ENCODE measurements at regions not wholly inside any gene's neighbourhood (a gene's known extent, or its start where the extent isn't known, plus 50 kb on each side); places are given as distances from the start of the nearest gene placed in this dataset.

DNA sequence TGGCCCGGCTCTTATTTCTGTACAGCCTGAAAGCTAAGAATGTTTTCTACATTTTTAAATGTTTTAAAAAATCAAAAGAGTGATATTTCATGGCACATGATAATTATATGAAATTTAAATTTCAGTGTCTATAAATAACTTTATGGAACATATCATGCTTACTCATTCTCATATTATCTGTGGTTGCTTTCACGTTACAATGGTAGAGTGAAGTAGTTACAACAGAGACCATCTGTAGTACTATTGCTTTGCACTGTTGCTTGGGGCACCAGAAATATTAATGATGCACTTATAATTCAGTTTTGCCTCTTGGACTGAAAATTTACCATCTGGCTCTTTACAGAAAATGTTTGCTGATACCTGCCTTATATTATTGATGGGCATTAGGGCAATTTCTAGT is 481.6 kb downstream of the PLPP3 start:
- Histone ChIP-seq H3K9me3 (no peaks in the 10 kb centered on the region), H3K4me1 (no peaks in the 10 kb centered on the region), H3K4me2 (no peak overlapping the region), H3K27ac (no peak overlapping the region), H3K4me3 (no peak overlapping the region)
- 65% methylated on average over 2 of the region's 2 CpGs for whole genome bisulfite sequencing (ENCODE audit: missing lambda C conversion rate)
- ChIA-PET POLR2A (no interaction called here), CTCF (interaction anchor here (1.6 kb wide), 1 partner anchor 38 kb away, joined by 3 read pairs; no protein-coding TSS in a partner anchor)
- TF ChIP-seq EP300 (IDR thresholded peaks at IDR 0.05) (no peak), HOXA7 (CRISPR knock-in tag; IDR thresholded peaks at IDR 0.05) (no peak), PHF8 (IDR thresholded peaks at IDR 0.05; ENCODE audit: borderline replicate concordance, low read depth) (no peak), NR3C1 (IDR thresholded peaks at IDR 0.05) (no peak), RAD21 (conservative IDR thresholded peaks at IDR 0.05 in 1 of 2, IDR thresholded peaks at IDR 0.05 in 1 of 2) (no peak), ZSCAN20 (CRISPR knock-in tag; IDR thresholded peaks at IDR 0.05) (no peak), JUNB (IDR thresholded peaks at IDR 0.05) (no peak), CEBPB (IDR thresholded peaks at IDR 0.05) (no peak), CHD4 (IDR thresholded peaks at IDR 0.05; ENCODE audit: borderline replicate concordance) (no peak), FOXS1 (CRISPR knock-in tag; IDR thresholded peaks at IDR 0.05) (no peak), ZNF302 (CRISPR knock-in tag; IDR thresholded peaks at IDR 0.05) (no peak), NPAS2 (CRISPR knock-in tag; IDR thresholded peaks at IDR 0.05; ENCODE audit: borderline replicate concordance) (no peak), GATA3 (IDR thresholded peaks at IDR 0.05; ENCODE audit: borderline replicate concordance) (no peak), KDM1A (IDR thresholded peaks at IDR 0.05; ENCODE audit: low read depth) (no peak), EHMT2 (IDR thresholded peaks at IDR 0.05; ENCODE audit: low read depth) (no peak), MAZ (IDR thresholded peaks at IDR 0.05; ENCODE audit: borderline replicate concordance, low read depth, low read length) (no peak)
- TF ChIP-seq, protein P1, sequence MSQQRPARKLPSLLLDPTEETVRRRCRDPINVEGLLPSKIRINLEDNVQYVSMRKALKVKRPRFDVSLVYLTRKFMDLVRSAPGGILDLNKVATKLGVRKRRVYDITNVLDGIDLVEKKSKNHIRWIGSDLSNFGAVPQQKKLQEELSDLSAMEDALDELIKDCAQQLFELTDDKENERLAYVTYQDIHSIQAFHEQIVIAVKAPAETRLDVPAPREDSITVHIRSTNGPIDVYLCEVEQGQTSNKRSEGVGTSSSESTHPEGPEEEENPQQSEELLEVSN (IDR thresholded peaks at IDR 0.05; ENCODE audit: borderline replicate concordance, low read depth) = no peak
- TF ChIP-seq, protein P2, sequence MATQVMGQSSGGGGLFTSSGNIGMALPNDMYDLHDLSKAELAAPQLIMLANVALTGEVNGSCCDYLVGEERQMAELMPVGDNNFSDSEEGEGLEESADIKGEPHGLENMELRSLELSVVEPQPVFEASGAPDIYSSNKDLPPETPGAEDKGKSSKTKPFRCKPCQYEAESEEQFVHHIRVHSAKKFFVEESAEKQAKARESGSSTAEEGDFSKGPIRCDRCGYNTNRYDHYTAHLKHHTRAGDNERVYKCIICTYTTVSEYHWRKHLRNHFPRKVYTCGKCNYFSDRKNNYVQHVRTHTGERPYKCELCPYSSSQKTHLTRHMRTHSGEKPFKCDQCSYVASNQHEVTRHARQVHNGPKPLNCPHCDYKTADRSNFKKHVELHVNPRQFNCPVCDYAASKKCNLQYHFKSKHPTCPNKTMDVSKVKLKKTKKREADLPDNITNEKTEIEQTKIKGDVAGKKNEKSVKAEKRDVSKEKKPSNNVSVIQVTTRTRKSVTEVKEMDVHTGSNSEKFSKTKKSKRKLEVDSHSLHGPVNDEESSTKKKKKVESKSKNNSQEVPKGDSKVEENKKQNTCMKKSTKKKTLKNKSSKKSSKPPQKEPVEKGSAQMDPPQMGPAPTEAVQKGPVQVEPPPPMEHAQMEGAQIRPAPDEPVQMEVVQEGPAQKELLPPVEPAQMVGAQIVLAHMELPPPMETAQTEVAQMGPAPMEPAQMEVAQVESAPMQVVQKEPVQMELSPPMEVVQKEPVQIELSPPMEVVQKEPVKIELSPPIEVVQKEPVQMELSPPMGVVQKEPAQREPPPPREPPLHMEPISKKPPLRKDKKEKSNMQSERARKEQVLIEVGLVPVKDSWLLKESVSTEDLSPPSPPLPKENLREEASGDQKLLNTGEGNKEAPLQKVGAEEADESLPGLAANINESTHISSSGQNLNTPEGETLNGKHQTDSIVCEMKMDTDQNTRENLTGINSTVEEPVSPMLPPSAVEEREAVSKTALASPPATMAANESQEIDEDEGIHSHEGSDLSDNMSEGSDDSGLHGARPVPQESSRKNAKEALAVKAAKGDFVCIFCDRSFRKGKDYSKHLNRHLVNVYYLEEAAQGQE (IDR thresholded peaks at IDR 0.05) = no peak
- TF ChIP-seq, protein P3, sequence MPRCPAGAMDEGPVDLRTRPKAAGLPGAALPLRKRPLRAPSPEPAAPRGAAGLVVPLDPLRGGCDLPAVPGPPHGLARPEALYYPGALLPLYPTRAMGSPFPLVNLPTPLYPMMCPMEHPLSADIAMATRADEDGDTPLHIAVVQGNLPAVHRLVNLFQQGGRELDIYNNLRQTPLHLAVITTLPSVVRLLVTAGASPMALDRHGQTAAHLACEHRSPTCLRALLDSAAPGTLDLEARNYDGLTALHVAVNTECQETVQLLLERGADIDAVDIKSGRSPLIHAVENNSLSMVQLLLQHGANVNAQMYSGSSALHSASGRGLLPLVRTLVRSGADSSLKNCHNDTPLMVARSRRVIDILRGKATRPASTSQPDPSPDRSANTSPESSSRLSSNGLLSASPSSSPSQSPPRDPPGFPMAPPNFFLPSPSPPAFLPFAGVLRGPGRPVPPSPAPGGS (IDR thresholded peaks at IDR 0.05) = no peak
- TF ChIP-seq, protein P4, sequence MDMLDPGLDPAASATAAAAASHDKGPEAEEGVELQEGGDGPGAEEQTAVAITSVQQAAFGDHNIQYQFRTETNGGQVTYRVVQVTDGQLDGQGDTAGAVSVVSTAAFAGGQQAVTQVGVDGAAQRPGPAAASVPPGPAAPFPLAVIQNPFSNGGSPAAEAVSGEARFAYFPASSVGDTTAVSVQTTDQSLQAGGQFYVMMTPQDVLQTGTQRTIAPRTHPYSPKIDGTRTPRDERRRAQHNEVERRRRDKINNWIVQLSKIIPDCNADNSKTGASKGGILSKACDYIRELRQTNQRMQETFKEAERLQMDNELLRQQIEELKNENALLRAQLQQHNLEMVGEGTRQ (IDR thresholded peaks at IDR 0.05) = no peak
- DNase-seq (ENCODE audit: low read depth in 1 of 2, low spot score in 1 of 2) (no peak), FAIRE-seq (no peak), ATAC-seq (no peak)
